ENCODE measurements at regions not wholly inside any gene's neighbourhood (a gene's known extent, or its start where the extent isn't known, plus 50 kb on each side); places are given as distances from the start of the nearest gene placed in this dataset.

DNA sequence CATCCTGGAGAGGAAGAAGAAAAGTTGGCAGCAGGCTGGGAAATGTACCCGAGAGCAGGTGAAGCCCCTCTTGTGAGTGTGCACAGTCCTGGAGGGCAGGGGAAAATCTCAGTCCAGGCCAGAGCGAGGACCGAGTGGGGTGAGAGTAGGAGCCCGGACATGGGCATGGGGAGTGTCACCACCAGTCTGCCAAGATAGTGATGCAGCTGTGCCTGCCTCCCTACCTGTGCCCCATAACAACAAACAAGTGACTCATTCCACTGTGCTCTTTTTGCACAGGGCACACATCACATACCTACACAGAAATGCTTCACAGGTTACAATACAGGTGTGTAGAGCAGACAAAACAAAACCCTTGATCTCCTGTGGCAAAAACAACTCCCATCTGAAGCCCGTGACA lies 205.9 kb upstream of the PELI2 start:
- no peak overlapping the region for H3K4me3 ChIP-seq (ENCODE audit: low read length)
- H3K36me3 Mint-ChIP-seq (ENCODE audit: low read depth), result no peaks in the 10 kb centered on the region
- ChIA-PET POLR2A (no interaction called here), CTCF (no interaction called here)
- no peaks in the 10 kb centered on the region for H3K9me3 Mint-ChIP-seq
- no peak for ATAC-seq (ENCODE audit: poor library complexity)
- no peak overlapping the region for H3K4me3 Mint-ChIP-seq
- H3K27me3 Mint-ChIP-seq, result peaks cover 33% of the 10 kb centered on the region
- no peaks in the 10 kb centered on the region for H3K4me1 Mint-ChIP-seq (ENCODE audit: low read depth)
- no peak overlapping the region for H3K27ac ChIP-seq (ENCODE audit: low read depth in 1 of 2, low read length in 2 of 2)
- H3K27me3 ChIP-seq (ENCODE audit: control insufficient read depth in 1 of 2, insufficient read depth in 2 of 2, low read length in 2 of 2), result peaks cover 0 to 8% of the 10 kb centered on the region in 2 experiments
- intact Hi-C loops (cut with DNase I, micrococcal nuclease), result no loop called here
- H3K27ac Mint-ChIP-seq, result no peak overlapping the region
- TF ChIP-seq, protein P1, sequence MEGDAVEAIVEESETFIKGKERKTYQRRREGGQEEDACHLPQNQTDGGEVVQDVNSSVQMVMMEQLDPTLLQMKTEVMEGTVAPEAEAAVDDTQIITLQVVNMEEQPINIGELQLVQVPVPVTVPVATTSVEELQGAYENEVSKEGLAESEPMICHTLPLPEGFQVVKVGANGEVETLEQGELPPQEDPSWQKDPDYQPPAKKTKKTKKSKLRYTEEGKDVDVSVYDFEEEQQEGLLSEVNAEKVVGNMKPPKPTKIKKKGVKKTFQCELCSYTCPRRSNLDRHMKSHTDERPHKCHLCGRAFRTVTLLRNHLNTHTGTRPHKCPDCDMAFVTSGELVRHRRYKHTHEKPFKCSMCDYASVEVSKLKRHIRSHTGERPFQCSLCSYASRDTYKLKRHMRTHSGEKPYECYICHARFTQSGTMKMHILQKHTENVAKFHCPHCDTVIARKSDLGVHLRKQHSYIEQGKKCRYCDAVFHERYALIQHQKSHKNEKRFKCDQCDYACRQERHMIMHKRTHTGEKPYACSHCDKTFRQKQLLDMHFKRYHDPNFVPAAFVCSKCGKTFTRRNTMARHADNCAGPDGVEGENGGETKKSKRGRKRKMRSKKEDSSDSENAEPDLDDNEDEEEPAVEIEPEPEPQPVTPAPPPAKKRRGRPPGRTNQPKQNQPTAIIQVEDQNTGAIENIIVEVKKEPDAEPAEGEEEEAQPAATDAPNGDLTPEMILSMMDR (IDR thresholded peaks at IDR 0.05), result no peak
- no peaks in the 10 kb centered on the region for H3K9me3 ChIP-seq (ENCODE audit: control insufficient read depth in 1 of 2, insufficient read depth in 1 of 2, low read length in 2 of 2)
- no peaks in the 10 kb centered on the region for H3K36me3 ChIP-seq (ENCODE audit: insufficient read depth, low read length)
- DNase-seq, result no peak
- H3K4me1 ChIP-seq (ENCODE audit: insufficient read depth, low read length), result no peaks in the 10 kb centered on the region

DNA sequence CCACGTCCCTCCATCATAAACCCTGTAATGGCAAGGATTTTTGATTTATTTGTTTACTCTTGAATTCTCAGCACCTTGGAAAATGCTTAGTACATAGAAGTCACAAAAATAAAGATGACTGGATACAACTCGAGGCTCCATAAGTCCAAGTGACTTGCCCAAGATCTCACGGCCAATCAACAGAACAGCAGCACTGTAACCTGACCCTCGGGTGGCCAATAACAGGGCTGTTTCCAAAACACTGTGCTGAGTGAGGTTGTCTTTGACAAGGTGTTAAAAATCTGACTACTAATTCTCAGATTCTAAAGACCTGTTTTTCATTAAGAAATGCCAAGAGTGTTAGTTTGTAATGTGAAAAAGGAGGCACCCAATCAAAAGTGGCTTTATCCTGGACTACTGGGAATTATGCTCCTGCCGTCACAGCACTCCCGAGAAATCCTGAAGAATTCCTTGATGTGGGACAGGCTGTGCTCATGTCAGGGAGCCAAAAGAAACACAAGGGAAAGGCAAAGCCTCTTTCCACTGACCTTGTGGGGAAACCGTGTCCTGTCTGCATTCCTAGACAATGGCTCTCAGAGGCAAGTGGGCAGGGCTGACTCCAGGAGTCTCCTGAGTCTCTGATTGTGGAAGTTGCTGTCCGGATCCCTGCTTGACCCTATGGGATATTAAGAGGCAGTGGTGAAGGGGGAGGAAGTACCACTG lies 204.7 kb upstream of the PELI2 start:
- Mint-ChIP-seq H3K4me3 (no peak overlapping the region), H3K27me3 (peaks cover 37% of the 10 kb centered on the region), H3K36me3 (ENCODE audit: low read depth) (no peaks in the 10 kb centered on the region), H3K9me3 (no peaks in the 10 kb centered on the region), H3K4me1 (ENCODE audit: low read depth) (no peaks in the 10 kb centered on the region), H3K27ac (no peak overlapping the region)
- H3K9me3 ChIP-seq (ENCODE audit: control insufficient read depth in 1 of 2, insufficient read depth in 1 of 2, low read length in 2 of 2), result no peaks in the 10 kb centered on the region
- H3K4me3 ChIP-seq (ENCODE audit: low read length), result no peak overlapping the region
- POLR2A ChIA-PET, result no interaction called here
- CTCF ChIA-PET, result no interaction called here
- peaks cover 0 to 8% of the 10 kb centered on the region in 2 experiments for H3K27me3 ChIP-seq (ENCODE audit: control insufficient read depth in 1 of 2, insufficient read depth in 2 of 2, low read length in 2 of 2)
- DNase-seq (no peak), ATAC-seq (ENCODE audit: poor library complexity) (no peak)
- no peaks in the 10 kb centered on the region for H3K4me1 ChIP-seq (ENCODE audit: insufficient read depth, low read length)
- intact Hi-C loops (cut with DNase I, micrococcal nuclease), result no loop called here
- H3K27ac ChIP-seq (ENCODE audit: low read depth in 1 of 2, low read length in 2 of 2), result no peak overlapping the region
- no peaks in the 10 kb centered on the region for H3K36me3 ChIP-seq (ENCODE audit: insufficient read depth, low read length)
- TF ChIP-seq, protein P1 (IDR thresholded peaks at IDR 0.05), result no peak

DNA sequence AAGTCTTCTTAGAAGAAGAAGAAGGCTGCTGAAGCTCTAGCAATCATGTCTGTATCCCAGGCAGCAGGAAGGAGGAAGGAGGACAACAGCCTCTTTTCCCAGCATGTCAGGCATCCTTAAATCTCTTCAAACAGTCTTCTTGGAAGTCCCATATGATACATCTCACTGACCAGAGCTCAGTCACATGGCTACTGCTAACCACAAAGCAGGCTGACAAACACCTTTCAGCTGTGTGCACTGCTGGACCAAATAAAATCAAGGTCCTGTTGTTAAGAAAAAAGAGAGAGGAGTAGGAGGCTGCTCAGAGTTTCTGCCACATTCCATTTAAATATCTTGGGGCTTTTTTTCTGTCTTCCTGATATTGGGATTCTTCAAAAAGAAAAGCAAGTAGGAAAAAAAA lies 203.4 kb upstream of the PELI2 start:
- Histone ChIP-seq H3K4me1 (ENCODE audit: insufficient read depth, low read length) (no peaks in the 10 kb centered on the region), H3K27ac (ENCODE audit: low read depth in 1 of 2, low read length in 2 of 2) (no peak overlapping the region), H3K4me3 (ENCODE audit: low read length) (no peak overlapping the region), H3K36me3 (ENCODE audit: insufficient read depth, low read length) (no peaks in the 10 kb centered on the region), H3K9me3 (ENCODE audit: control insufficient read depth in 1 of 2, insufficient read depth in 1 of 2, low read length in 2 of 2) (no peaks in the 10 kb centered on the region), H3K27me3 (ENCODE audit: control insufficient read depth in 1 of 2, insufficient read depth in 2 of 2, low read length in 2 of 2) (peaks cover 0 to 8% of the 10 kb centered on the region in 2 experiments)
- ChIA-PET CTCF (no interaction called here), POLR2A (no interaction called here)
- Mint-ChIP-seq H3K27me3 (peaks cover 43% of the 10 kb centered on the region), H3K36me3 (ENCODE audit: low read depth) (no peaks in the 10 kb centered on the region), H3K4me3 (no peak overlapping the region), H3K4me1 (ENCODE audit: low read depth) (no peaks in the 10 kb centered on the region), H3K27ac (no peak overlapping the region), H3K9me3 (no peaks in the 10 kb centered on the region)
- DNase-seq, result no peak
- TF ChIP-seq, protein P1 (IDR thresholded peaks at IDR 0.05), result no peak
- ATAC-seq (ENCODE audit: poor library complexity), result no peak
- intact Hi-C loops (cut with DNase I, micrococcal nuclease), result no loop called here
